Vagina (tissue), 2 donors: ENCODE measurements at regions not wholly inside any gene's neighbourhood (a gene's known extent, or its start where the extent isn't known, plus 50 kb on each side); places are given as distances from the start of the nearest gene placed in this dataset.

Experiments used
- DNase-seq, 2 donors: peaks; one replicate each; pipeline ENCODE4 v3.0.0-alpha.2; 2017; ENCODE audit errors: extremely low spot score in 2 of 2
- H3K27ac ChIP-seq: fragments of 200-600 bp; sonication (generic); one replicate; pipeline ENCODE4 v1.5.1; 2019
- H3K27me3 ChIP-seq: fragments of 200-600 bp; sonication (generic); one replicate; pipeline ENCODE4 v1.5.1; 2019
- H3K36me3 ChIP-seq, 2 donors: fragments of 200-600 bp; sonication (generic); one replicate each; pipeline ENCODE4 v1.5.1; 2017 to 2019
- H3K4me1 ChIP-seq: fragments of 200-600 bp; sonication (generic); one replicate; pipeline ENCODE4 v1.5.1; 2019
- H3K4me3 ChIP-seq, 2 donors: fragments of 200-600 bp; sonication (generic); 1 replicate in 1 of 2; 2 replicates in 1 of 2; pipeline ENCODE4 v1.5.1; 2016 to 2019
- H3K9me3 ChIP-seq: fragments of 200-600 bp; sonication (generic); one replicate; pipeline ENCODE4 v1.5.1; 2019
- POLR2A ChIP-seq, 2 donors: fragments of 450-650 bp; IDR thresholded peaks; one replicate each; pipeline ENCODE4 v1.6.1; 2017; ENCODE audit warnings: antibody characterized with exemption in 2 of 2, mild to moderate bottlenecking in 2 of 2, moderate library complexity in 2 of 2
- POLR2AphosphoS5 ChIP-seq, 2 donors: sonication (generic); formaldehyde crosslinking; IDR thresholded peaks; one replicate each; pipeline ENCODE4 v1.9.0; 2017; ENCODE audit warnings: antibody characterized with exemption in 2 of 2, mild to moderate bottlenecking in 2 of 2, low read depth in 1 of 2; ENCODE audit not compliant: insufficient read depth in 1 of 2
- intact Hi-C: fragments of 100-400 bp; cut with DNase I; formaldehyde crosslinking; loops from one replicate; pipeline ENCODE4 v1.15.1; 2023
- TF ChIP-seq, protein P1 (sequence below), 3 experiments: fragments of 450-650 bp in 2 of 3; fragments of 200-600 bp in 1 of 3; sonication (generic) in 1 of 3; IDR thresholded peaks; one replicate each; pipeline ENCODE4 v1.5.1; 2017 to 2019; ENCODE audit warnings: antibody characterized with exemption in 3 of 3, mild to moderate bottlenecking in 2 of 3, moderate library complexity in 2 of 3

- Histone ChIP-seq H3K4me3 (no peak overlapping the region), H3K27me3 (no peaks in the 10 kb centered on the region), H3K36me3 (no peaks in the 10 kb centered on the region), H3K9me3 (no peaks in the 10 kb centered on the region), H3K4me1 (peaks cover 16% of the 10 kb centered on the region), H3K27ac (no peak overlapping the region)
- intact Hi-C loops, result no loop called here
- DNase-seq, result no peak
- TF ChIP-seq POLR2A (IDR thresholded peaks at IDR 0.05) (no peak), POLR2AphosphoS5 (IDR thresholded peaks at IDR 0.05; ENCODE audit: insufficient read depth in 1 of 2, low read depth in 1 of 2) (no peak)
- TF ChIP-seq, protein P1, sequence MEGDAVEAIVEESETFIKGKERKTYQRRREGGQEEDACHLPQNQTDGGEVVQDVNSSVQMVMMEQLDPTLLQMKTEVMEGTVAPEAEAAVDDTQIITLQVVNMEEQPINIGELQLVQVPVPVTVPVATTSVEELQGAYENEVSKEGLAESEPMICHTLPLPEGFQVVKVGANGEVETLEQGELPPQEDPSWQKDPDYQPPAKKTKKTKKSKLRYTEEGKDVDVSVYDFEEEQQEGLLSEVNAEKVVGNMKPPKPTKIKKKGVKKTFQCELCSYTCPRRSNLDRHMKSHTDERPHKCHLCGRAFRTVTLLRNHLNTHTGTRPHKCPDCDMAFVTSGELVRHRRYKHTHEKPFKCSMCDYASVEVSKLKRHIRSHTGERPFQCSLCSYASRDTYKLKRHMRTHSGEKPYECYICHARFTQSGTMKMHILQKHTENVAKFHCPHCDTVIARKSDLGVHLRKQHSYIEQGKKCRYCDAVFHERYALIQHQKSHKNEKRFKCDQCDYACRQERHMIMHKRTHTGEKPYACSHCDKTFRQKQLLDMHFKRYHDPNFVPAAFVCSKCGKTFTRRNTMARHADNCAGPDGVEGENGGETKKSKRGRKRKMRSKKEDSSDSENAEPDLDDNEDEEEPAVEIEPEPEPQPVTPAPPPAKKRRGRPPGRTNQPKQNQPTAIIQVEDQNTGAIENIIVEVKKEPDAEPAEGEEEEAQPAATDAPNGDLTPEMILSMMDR (IDR thresholded peaks at IDR 0.05), result no peak
Measured at GRCh38 chr2:239815671-239816070, 209.5 kb downstream of the NDUFA10 start.

GRCh38 chr2:239814861-239815601 is 210.1 kb downstream of the NDUFA10 start:
- H3K27me3 ChIP-seq, result no peaks in the 10 kb centered on the region
- peaks cover 16% of the 10 kb centered on the region for H3K4me1 ChIP-seq
- intact Hi-C loops, result no loop called here
- peak overlapping the region; percentile 53 for H3K27ac ChIP-seq
- TF ChIP-seq, protein P1 (IDR thresholded peaks at IDR 0.05), result no peak
- TF ChIP-seq POLR2AphosphoS5 (IDR thresholded peaks at IDR 0.05; ENCODE audit: insufficient read depth in 1 of 2, low read depth in 1 of 2), result peak in 1 of 2 donors; percentile 44
- H3K9me3 ChIP-seq, result no peaks in the 10 kb centered on the region
- H3K4me3 ChIP-seq, result no peak overlapping the region
- H3K36me3 ChIP-seq, result no peaks in the 10 kb centered on the region
- DNase-seq, result no peak

GRCh38 chr2:239814116-239814860 is 210.9 kb downstream of the NDUFA10 start:
- Histone ChIP-seq H3K9me3 (no peaks in the 10 kb centered on the region), H3K27ac (peak overlapping the region; percentile 53), H3K36me3 (no peaks in the 10 kb centered on the region), H3K4me3 (no peak overlapping the region), H3K4me1 (peaks cover 16% of the 10 kb centered on the region), H3K27me3 (no peaks in the 10 kb centered on the region)
- DNase-seq, result no peak
- intact Hi-C loops, result no loop called here
- TF ChIP-seq POLR2AphosphoS5 (IDR thresholded peaks at IDR 0.05; ENCODE audit: insufficient read depth in 1 of 2, low read depth in 1 of 2) (no peak), POLR2A (IDR thresholded peaks at IDR 0.05) (no peak)
- TF ChIP-seq, protein P1 (IDR thresholded peaks at IDR 0.05), result no peak

DNA sequence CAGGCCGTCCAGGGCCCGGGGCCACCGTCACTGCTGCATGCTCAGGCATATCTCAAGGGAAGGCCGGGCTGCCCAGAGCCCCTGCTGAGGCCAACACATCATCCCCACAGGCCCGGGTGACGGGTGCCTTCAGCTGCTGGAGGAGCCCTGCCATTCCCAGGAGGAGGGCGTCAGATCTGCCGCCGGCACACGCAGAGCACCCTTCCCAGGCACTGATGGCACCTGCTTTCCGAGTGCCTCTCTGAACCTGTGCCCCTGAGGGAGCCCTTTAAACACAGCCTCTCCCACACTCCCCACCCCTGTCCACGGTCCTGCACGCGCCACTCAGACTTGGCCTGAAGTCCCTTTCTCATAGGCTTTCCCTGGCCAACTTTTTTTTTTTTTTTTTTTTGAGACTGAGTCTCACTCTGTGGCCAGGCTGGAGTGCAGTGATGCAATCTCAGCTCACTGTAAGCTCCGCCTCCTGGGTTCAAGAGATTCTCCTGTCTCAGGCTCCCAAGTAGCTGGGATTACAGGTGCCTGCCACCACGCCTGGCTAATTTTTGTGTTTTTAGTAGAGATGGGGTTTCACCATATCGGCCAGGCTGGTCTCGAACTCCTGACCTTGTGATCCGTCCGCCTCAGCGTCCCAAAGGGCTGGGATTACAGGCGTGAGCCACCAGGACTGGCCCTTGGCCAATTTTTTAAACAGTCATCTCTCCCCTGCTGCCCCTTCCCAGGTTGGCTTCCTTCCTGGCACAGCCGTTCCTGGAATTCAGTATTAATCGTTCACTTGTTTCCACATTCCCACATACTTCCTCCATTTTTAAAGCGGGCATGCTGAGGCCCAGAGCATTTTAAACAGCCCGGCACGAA is 211.7 kb downstream of the NDUFA10 start:
- Histone ChIP-seq H3K4me3 (no peak overlapping the region), H3K27me3 (no peaks in the 10 kb centered on the region), H3K27ac (peak overlapping the region; percentile 53), H3K36me3 (no peaks in the 10 kb centered on the region), H3K4me1 (peaks cover 16% of the 10 kb centered on the region), H3K9me3 (no peaks in the 10 kb centered on the region)
- TF ChIP-seq POLR2A (IDR thresholded peaks at IDR 0.05) (no peak), POLR2AphosphoS5 (IDR thresholded peaks at IDR 0.05; ENCODE audit: insufficient read depth in 1 of 2, low read depth in 1 of 2) (no peak)
- TF ChIP-seq, protein P1 (IDR thresholded peaks at IDR 0.05), result no peak
- DNase-seq, result no peak
- intact Hi-C loops, result no loop called here
